Left kidney (tissue), 1 donor: ENCODE measurements at regions not wholly inside any gene's neighbourhood (a gene's known extent, or its start where the extent isn't known, plus 50 kb on each side); places are given as distances from the start of the nearest gene placed in this dataset.
A peak's percentile ranks its signal among the peaks of the same experiment; 100 is the strongest.

Experiments
- DNase-seq: peaks from one replicate; pipeline ENCODE4 v3.0.0-alpha.2; 2013

DNA sequence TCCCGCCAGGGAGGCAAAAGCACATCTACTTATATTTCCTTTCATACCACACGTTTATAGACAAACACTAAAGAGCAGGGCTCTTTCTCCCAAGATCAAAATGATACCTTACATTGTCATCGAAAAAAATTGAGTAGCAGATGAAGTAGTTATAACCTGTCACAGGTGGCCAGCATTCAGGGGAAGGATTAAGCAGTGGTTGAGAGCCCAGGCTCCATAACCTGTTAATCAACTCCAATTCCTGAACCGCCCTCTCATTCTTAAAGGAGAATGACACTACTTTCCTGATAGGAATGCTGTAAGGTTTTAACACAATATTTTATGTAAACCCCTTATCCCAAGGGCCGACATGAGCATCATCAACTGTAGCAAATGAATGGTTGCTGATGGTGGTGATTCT, 268.9 kb upstream of the KCNIP4 start:
- DNase-seq, result no peak

DNA sequence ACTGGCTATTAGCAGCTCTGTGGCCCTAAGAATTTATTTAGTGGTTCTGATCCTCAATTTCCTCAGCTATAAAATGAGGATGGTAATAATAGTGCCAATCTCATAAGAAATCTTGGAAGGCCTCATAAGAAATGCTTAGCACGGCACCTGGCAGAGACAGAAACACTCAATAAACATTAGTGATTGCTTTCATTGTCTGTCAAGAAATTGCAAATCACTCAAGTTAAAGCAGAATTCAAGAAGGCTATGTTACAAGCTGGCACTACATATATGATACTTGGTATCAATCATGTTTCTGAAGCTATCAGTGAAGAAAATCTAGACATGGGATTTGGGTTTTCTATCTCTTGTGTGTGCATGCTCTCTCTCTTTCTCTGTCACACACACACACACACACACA, 267.7 kb upstream of the KCNIP4 start:
- DNase-seq, result no peak

DNA sequence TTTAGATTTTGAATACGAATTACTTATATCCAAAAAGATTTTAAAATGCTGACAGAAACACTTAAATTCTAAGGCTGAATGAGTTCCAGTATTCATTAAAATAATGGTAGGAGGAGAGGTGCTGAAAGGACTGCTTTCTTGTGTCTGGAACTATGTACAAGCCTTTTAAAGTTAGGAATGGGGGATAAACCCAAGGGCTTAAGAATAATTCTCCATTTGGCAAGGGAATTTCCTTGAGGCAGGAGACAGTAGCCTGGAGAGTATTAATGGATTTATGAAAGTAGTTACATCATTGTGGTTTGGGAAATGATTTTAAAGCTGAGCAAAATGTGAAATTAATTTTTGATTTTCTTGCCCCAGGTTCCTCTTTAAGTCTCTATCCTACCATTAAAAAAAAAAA, 266.5 kb upstream of the KCNIP4 start:
- no peak for DNase-seq

DNA sequence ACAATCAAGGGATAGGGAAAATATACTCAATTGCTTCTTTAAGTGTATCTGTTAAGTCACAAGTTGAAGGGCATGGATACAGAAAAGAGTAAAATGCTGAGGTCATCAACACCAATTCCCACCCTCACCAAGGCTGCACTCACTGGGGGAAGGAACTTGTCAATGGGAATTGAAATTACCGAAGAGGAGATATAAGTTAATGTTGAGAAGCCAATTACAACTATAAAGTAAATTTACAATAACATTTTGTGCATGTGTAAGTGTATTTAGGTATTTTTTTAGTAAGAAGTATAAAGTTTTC, 255.1 kb upstream of the KCNIP4 start:
- DNase-seq, result no peak

DNA sequence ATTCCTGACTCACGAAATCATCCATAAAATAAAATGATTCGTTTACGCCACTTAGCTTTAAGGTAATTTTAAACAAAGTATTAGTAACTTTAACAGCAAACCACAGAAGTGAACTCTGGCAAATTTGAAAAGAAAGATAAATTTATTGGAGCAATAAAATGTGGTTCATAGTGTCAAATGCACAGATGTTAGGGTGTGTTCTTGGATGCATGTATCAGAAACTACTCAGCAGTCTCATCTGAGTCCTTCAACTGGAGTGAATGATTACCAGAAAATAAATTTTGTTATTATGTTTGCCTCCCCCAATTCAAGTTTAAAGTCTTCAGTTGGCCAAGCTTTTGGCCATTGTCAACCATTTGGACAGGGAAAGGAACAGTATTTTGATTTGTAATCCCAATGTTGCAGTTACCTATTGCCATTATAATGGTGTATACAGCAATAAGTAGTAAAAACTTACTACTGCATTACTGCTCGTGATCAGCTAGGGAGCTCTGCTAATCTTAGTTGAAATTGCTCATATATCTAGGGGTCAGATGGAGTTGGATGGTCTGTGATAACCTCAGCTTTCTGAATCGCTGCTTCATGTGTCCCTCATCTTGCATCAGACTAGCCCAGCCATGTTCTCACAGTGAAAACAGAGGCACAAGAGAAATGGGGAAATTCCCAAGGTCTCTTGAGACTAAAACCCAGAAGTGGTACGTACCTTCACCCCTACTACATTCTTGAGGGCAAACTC, 254.6 kb upstream of the KCNIP4 start:
- DNase-seq, result peak; percentile 47

DNA sequence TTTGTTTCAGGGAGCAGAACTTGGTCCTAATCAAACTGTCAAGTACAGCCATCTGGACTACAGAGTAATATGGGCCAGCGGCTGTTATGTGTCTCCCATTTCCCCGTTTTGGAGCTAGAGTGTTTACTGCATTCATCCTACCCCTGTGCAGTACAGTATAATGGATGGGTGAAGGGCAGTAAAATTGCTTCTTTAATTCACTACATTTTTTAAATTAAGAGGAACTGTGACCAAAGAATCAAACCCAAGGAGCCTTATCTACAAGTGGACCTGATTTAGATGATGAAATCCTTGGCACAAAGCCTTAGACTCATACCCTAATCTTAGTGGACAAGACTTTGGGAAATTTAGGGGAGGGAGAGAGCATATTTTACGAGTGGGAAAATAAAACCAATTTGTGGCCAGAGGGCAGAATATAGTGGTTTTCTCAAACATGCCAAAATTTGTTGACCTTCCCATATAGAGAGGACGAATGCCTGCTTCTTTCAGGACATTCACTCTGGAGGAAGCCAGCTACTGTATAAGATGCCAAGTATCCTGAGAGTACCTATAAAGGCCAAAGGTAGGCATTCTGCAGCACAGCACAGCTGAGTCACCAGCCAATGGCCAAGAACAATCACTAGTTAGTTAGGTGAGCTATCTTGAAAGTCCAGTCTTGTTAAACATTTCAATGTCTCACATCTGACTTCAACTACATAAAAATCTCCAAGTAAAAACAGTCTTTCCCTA, 253.8 kb upstream of the KCNIP4 start:
- peak; percentile 64 for DNase-seq

DNA sequence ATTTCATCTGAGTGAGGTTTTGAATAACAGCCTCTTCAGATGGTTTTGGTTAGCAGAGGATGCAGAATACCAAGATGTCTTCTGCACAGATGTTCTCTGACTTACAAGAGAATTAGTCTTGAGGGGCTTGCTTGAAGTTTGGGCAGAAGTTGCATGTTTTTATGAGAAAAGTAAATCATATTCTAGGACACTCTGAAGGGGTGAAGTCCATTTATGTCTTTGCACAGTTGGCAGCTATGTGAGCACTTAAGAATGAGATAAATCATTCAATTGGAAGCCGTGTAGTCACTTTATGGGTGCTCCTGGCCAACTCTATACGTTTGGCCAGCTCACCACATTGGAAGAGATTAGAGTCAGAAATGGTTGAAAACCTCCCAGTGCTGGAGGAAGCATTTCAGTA, 252.7 kb upstream of the KCNIP4 start:
- no peak for DNase-seq

DNA sequence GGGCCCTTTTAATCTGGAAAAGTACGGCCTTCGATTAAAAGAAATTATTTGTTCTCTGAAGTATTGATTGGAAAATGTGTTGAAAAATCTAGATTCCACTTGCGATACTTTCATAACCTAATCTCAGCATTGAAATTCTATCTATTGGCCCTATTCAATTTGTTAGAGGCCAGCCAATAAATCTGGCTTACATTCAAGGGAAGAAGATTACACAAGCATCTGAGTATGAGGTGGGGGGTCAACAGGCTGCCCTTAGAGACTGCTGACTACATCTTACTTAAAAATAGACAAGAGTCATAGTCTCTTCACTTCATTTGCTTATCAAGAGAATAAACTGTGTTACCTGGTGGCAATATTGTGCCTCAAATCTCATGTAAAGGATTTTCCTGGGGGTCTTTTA, 248.0 kb upstream of the KCNIP4 start:
- DNase-seq, result no peak

DNA sequence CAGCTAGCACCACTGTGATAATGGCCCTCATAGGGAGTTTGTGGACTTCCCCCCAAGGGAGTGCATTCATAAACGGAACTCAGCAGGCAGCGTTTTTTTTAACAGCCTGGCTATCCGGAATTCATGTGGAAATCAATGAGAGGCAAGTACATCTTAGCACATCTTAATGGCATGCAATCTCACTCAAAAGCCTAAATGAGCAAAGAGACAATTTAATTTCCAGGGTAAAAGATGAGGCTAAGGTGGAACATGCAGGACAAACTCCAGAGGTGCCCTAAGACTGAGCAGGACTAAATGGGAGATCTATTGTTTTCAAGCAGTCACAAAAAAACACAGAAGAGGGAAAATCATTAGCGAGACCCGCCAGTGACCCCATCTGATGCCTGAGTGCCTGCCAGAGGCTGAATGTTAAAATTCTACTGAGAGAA, 243.5 kb upstream of the KCNIP4 start:
- no peak for DNase-seq

DNA sequence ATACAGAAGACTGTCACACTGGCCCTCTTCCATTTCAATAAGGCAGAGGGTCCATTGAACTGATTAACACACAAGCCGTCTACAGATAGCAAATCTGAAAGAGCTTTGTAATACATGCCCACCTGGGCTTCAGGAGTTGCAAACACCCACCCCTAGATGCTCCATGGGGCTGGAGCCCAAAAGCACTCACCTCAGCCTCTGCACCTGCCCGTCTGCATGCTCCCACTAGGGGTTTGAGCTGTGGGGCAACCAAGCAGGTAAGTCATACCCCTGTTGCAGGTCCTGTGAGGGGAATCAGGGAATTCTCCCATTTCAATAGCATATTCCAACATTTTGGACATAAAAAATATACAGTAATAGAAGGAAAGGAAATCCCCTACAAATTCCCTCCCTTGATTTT, 243.0 kb upstream of the KCNIP4 start:
- no peak for DNase-seq

DNA sequence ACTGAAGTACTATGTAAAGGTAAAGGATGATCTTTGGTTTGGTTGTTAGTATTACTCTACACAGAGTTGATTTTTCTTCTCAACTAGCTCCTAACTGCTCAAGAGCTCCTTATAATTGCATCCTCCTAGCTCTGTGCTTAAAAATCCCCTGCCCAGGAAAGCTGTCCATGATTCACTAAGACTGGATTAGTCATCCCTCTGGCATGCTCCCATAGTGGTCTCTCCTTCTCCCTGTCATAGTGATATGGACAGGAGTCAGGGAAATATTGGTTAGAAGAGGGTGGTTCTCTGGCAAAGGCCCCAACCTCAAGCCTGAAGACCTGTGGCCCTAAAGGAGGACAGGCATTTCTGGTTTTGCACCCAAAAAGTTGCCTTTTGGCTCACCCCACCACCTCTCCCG, 242.3 kb upstream of the KCNIP4 start:
- DNase-seq, result no peak

DNA sequence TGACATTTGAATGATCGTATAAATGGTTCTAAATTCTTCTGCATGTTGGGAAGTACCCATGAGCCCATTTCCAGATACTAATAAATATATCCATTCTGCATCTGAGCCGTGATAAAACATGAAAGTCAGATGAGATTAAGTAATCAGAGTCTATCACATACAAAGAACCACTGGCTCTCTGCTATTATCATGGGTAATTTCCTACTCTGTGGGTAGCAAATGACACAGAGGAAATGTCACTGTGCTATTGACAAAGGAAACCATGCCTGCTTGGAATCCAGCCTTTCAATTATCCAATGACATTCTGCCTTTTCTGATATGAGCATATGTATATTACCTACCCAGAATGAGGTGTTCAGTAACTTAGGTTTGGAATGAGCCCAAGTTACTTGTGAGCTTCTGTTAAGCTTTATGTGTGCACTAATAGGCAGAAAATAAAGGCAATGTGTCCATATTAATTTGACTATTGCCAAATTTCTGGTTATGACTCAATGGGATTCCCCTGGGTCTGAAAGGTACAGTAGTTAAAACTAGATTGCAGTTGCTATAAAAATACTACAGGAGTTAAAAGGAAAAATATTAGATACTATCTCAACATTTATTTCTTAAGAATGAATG, 238.7 kb upstream of the KCNIP4 start:
- DNase-seq, result no peak

DNA sequence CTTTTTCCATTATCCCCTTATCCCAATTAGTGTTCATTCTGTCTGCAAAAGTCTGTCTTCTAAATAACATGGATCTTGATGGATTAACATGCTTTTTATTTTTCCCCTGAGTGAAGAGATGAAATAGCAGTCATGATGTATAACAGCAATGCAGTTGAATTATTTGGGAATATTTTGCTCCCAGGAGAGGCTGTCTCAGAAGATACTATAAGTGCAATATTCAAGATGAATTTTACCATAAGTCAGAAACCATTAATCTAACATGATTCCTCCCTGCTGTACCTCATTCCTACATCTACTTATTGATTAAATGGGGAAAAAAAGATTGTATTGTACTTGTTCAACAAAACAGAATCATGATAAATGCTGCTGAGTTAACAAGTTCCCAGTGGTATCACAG, 233.2 kb upstream of the KCNIP4 start:
- no peak for DNase-seq

DNA sequence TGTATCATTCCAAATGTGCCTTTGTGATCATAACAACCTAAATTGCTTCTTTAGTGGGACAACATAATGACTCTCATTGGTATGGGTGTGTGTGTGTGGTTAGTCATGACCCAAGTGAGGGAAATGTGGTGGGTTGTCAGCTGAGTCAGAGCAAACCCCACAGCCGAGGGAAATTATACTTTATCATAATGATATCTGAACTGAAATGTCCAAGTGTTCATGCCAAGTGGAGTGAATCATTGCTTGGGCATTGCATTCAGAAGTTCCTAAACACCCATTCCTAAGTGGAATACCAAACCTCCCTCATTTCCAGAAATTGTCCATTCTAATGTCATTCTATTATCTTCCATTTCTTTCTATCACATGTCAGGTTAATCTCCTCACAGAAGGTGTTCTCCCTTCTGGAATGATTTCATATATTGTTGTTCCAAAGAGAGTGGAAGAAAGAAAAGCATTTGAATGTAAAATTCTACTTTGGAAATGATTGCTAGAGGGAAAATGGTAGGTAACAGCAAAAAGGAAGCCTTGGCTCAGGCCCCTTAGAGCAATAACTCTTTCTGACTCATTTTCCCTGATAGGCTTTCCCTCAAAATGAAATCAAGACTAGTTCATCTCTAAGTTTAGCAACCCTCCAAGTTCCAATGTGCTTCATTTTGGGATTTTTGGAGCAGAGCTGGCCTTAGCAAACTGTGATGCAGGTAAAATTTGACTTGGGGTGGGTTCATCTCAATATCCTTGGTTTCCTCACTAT, 230.7 kb upstream of the KCNIP4 start:
- DNase-seq, result no peak

DNA sequence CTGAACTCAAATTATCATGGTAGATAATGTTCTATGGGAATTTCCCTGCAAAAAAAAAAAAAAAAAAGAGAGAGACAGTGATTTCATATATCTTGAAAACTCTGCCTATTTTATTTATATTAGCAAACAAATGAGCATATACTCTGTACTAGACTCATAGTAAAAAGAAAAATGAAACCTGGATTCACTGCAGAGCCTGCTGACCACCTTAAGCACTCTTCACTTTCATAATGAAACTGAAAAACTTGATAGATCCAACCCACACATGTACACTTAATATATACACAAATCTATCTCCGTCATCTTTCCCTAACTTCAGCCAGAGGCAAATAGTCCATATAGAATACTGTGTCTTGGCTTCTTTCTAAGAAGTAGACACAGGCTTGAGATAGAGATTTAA, 226.1 kb upstream of the KCNIP4 start:
- no peak for DNase-seq

DNA sequence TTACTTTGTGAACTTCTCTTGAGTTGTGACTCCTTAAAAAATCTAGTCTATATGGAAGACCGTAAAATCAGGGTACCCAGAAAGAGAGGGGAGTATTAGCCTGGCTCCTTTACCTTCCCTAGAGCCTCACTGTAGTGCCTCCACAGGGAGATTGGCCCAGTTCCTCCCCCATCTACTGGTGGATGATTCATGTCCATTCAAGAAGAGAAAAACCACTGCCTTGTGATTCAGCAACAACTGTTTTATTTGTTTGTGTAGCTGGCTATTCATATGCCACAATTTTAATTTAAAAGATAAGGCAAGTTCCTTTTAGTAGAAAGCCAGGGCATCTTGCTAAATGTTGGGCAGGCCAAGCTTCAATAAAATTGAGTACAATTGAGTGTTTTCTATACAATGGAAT, 221.8 kb upstream of the KCNIP4 start:
- DNase-seq, result no peak

DNA sequence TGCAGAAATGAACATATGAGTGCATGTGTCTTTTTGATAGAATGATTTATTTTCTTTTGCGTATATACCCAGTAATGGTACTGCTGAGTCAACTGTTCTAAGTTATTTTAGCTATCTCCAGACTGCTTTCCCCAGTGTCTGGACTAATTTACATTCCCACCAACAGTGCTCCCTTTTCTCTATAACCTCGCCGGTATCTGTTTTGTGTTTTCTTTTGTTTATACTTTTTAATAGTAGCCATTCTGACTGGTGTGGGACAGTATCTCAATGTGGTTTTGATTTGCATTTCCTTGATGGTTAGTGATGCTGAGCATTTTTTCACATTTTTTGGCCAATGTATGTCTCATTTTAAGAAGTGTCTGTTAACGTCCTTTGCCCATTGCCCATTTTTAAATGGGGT, 218.6 kb upstream of the KCNIP4 start:
- no peak for DNase-seq

DNA sequence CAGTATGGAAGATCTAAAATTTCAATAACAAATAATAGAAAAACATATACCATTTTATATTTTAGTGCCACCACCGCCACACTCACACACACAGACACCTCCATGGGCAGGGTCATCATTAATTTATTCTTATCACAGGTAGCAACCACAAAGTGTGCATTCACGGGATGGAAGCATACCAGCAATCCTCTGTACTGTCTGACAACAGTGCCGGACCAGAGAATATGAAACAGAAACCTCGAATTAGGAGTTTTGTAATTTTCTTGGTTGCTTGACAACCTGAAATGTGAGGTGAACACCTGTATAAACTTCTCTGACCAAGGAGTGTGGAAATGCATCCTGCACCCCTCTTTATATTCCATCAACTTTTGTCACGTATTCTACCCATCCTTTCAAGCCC, 213.9 kb upstream of the KCNIP4 start:
- DNase-seq, result no peak

DNA sequence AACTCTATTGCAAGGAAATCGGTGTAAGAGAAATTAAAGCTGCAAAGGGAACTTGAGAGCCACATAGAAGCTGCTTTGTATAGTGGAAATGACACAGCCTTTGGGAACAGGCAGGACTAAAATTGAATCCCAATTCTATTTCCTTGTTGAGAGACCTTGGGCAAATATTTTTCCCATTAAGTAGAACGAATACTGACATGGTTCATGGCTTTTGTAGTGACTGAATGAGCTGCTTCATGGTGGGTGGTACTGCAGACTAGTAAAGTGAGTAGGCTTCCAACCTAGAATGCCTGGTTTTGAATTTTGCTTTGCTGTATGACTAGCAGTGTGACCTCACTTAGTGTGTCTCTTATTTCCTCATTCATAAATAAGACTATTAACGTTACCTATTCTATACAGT, 182.2 kb upstream of the KCNIP4 start:
- DNase-seq, result no peak

DNA sequence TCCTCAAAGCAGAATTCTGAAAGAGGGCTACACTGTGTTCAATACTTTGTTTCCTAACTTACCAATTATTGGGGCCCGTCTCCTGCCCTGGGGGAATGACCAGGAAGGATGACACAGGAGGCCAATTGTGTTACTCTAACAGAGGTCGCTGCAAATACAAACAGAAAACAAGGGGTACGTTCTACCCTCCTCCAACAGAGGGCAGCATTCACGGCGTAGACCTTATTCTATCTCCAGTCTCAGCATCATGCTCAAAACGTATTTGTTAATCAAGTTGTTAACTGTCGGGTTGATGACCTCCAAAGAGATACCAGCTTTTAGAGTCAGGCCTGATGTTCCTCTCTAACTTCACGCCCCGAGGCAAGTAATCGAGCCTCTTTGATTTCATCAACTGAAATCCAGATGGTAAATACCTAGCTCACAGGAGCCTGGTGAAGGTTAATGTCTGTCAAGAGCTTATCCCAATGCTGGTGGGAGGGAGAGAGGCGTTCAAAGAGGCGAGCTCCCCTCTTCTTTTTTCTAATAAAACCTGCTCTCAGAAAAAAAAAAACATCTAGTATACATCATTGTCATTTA, 181.0 kb upstream of the KCNIP4 start:
- no peak for DNase-seq

DNA sequence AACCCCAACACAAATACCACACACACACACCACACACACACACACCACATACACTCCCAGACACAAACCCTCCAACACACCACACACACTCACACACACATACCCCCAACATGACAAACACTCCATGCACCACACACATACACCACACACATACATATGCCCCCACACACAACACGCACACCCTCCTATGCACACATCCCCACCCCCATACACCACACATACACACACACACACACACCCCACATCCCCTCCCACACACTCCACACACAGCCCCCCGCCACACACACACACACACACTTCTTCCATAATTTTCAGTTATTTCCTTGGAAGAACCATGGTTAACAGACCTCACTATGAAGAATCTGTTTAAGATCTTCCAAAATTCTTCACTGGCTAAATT, 173.5 kb upstream of the KCNIP4 start:
- DNase-seq, result no peak

DNA sequence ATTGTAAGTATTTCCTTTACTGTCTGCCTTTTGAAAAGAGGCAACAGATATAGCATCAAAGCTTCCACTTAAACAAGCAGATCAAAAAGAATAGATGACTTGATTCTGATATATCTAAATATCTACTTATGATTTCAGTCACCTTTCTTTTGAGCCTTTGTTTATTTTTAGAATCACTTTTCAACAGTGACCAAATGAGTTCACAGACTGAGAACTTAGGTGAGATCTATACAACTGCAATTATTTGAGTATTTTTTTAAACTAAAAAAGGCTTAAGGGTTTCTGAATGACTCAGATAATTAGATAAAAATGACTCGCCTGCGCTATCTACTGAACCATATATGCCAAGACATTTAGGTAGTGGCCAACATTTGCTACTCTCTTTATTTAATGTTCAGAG, 166.7 kb upstream of the KCNIP4 start:
- DNase-seq, result no peak

DNA sequence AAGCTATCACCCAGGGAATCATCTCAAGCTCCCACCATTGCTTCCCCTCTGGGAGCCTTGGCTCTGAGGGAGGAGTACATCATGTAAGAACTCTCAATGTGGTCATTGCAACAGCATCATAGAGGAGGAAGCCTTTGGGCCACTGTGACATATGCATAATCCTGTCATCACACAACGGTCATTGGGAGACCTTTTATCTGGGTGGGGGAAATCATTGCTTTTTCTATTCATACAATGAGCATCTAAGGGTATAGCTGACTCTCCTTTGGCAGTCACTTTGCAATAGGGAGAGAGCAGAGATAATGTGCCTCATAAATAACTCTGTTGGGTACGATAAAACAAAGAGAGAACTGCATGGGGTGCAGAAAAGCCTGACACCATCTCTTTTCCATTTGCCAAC, 155.2 kb upstream of the KCNIP4 start:
- no peak for DNase-seq
